GM18858 (cell line): ENCODE measurements at regions not wholly inside any gene's neighbourhood (a gene's known extent, or its start where the extent isn't known, plus 50 kb on each side); places are given as distances from the start of the nearest gene placed in this dataset.

Experiments used
- ATAC-seq: cut with Tn5 transposase; IDR thresholded peaks from one replicate; pipeline ENCODE4 v1.9.1; 2021; ENCODE audit not compliant: unreplicated experiment

GRCh38 chr7:68321776-68322496 lies 1276.3 kb upstream of the AUTS2 start:
- no peak for ATAC-seq

GRCh38 chr7:68324621-68325020 lies 1273.7 kb upstream of the AUTS2 start:
- ATAC-seq = no peak

GRCh38 chr7:68334216-68334615 lies 1264.1 kb upstream of the AUTS2 start:
- no peak for ATAC-seq

GRCh38 chr7:68334636-68335272 lies 1263.5 kb upstream of the AUTS2 start:
- ATAC-seq = no peak

- ATAC-seq = no peak
These were observed 1261.7 kb upstream of the AUTS2 start for GRCh38 chr7:68336594-68336993.

GRCh38 chr7:68348401-68348800 lies 1249.9 kb upstream of the AUTS2 start:
- ATAC-seq = no peak

GRCh38 chr7:68362745-68363518 lies 1235.3 kb upstream of the AUTS2 start:
- no peak for ATAC-seq

- ATAC-seq = no peak
These were observed 1233.2 kb upstream of the AUTS2 start for GRCh38 chr7:68364886-68365625.

- no peak for ATAC-seq
These were observed 1226.3 kb upstream of the AUTS2 start for GRCh38 chr7:68371985-68372384.

GRCh38 chr7:68376131-68376661 lies 1222.1 kb upstream of the AUTS2 start:
- no peak for ATAC-seq

GRCh38 chr7:68381731-68382130 lies 1216.5 kb upstream of the AUTS2 start:
- no peak for ATAC-seq

- ATAC-seq = no peak
These were observed 1213.7 kb upstream of the AUTS2 start for GRCh38 chr7:68384581-68384980.

- ATAC-seq = no peak
These were observed 1205.2 kb upstream of the AUTS2 start for GRCh38 chr7:68393051-68393450.

- ATAC-seq = no peak
These were observed 1204.1 kb upstream of the AUTS2 start for GRCh38 chr7:68394131-68394530.

GRCh38 chr7:68399991-68400590 lies 1198.2 kb upstream of the AUTS2 start:
- no peak for ATAC-seq

- ATAC-seq = no peak
These were observed 1197.5 kb upstream of the AUTS2 start for GRCh38 chr7:68400783-68401182.

- no peak for ATAC-seq
These were observed 1197.0 kb upstream of the AUTS2 start for GRCh38 chr7:68401313-68401712.

- ATAC-seq = no peak
These were observed 1191.8 kb upstream of the AUTS2 start for GRCh38 chr7:68406480-68406879.

GRCh38 chr7:68407460-68407859 lies 1190.8 kb upstream of the AUTS2 start:
- ATAC-seq = no peak

- no peak for ATAC-seq
These were observed 1189.4 kb upstream of the AUTS2 start for GRCh38 chr7:68408873-68409272.

- ATAC-seq = no peak
These were observed 1188.4 kb upstream of the AUTS2 start for GRCh38 chr7:68409851-68410250.
